Hepatocyte (in vitro differentiated cells): ENCODE measurements at regions not wholly inside any gene's neighbourhood (a gene's known extent, or its start where the extent isn't known, plus 50 kb on each side); places are given as distances from the start of the nearest gene placed in this dataset.

Experiments
- EZH2 ChIP-seq: fragments of 200-600 bp; sonication (generic); IDR thresholded peaks from 2 replicates; pipeline ENCODE4 v1.6.1; 2016; ENCODE audit warnings: antibody characterized with exemption, mild to moderate bottlenecking, borderline replicate concordance
- EZH2phosphoT487 ChIP-seq: fragments of 200-600 bp; sonication (generic); IDR thresholded peaks from one replicate; pipeline ENCODE4 v1.6.1; 2018; ENCODE audit warnings: antibody characterized with exemption, mild to moderate bottlenecking, low read depth, moderate library complexity; ENCODE audit not compliant: unreplicated experiment, severe bottlenecking
- TF ChIP-seq, protein P1 (sequence below): fragments of 200-600 bp; sonication (generic); IDR thresholded peaks from 2 replicates; pipeline ENCODE4 v1.5.1; 2016; ENCODE audit warnings: antibody characterized with exemption, mild to moderate bottlenecking; ENCODE audit not compliant: poor library complexity

DNA sequence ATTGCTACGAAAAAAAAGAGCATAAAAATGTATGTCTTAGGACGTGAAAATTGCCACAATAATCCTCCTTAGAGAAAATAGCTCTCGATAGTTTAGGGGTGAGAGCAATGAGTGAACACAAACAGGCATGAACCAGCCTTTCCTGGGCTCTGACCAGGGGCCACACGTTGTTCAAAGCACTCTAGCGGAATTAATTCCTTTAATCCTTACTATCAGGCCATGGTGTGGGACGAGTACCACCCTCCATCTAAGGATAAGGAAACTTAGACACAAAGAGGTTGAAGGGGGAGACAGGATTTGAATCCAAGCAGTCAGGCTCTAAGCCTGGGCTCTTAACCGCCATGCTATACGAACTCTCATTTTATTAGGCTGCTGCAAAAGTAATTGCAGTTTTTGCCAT lies 81.9 kb upstream of the CACNA2D3 start:
- TF ChIP-seq, protein P1, sequence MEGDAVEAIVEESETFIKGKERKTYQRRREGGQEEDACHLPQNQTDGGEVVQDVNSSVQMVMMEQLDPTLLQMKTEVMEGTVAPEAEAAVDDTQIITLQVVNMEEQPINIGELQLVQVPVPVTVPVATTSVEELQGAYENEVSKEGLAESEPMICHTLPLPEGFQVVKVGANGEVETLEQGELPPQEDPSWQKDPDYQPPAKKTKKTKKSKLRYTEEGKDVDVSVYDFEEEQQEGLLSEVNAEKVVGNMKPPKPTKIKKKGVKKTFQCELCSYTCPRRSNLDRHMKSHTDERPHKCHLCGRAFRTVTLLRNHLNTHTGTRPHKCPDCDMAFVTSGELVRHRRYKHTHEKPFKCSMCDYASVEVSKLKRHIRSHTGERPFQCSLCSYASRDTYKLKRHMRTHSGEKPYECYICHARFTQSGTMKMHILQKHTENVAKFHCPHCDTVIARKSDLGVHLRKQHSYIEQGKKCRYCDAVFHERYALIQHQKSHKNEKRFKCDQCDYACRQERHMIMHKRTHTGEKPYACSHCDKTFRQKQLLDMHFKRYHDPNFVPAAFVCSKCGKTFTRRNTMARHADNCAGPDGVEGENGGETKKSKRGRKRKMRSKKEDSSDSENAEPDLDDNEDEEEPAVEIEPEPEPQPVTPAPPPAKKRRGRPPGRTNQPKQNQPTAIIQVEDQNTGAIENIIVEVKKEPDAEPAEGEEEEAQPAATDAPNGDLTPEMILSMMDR, result no peak
- no peak for TF ChIP-seq EZH2phosphoT487
- no peak for TF ChIP-seq EZH2
